ENCODE measurements at regions not wholly inside any gene's neighbourhood (a gene's known extent, or its start where the extent isn't known, plus 50 kb on each side); places are given as distances from the start of the nearest gene placed in this dataset.

DNA sequence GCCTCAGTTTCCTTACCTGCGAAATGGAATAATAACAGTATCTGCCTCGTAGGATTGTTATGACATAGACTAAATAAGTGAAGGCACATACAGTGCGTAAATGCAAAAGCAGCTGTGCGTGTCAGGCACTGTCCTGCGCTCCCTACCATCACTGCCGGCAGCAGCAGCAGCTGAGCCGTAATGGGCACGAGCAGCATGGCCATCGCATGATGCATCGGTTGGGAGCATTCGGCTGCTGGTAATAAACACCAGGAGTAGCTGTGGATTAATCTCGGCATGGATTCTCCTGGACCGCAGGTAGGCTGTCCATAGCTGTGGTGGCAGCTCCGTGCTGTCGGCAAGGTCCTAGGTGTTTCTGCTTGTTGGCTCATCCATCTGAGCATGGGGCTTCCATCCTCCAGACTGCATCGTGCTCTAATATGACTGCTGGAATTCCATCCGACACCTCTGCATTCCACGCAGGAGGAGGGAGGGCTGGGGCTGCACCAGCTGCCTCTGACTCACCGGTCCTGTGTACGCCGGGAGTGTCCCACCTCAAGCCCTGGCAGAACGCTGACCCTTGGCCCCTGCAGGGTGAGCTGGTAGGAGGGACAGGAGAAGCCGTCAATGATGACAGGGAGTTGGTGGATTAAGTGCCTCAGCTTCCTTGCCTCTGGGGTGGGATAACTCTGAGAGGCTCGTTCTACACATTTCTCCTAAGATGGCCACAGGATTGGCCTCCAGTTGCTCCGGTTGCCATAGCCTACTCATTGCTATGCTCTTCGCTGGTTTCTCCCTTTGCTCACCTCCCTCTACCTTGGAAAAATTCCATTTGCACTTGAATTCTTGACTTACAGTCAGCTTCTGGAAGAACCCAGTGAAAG lies 100.9 kb upstream of the PMEPA1 start:
- DNase-seq (ENCODE audit: low spot score) = no peak

DNA sequence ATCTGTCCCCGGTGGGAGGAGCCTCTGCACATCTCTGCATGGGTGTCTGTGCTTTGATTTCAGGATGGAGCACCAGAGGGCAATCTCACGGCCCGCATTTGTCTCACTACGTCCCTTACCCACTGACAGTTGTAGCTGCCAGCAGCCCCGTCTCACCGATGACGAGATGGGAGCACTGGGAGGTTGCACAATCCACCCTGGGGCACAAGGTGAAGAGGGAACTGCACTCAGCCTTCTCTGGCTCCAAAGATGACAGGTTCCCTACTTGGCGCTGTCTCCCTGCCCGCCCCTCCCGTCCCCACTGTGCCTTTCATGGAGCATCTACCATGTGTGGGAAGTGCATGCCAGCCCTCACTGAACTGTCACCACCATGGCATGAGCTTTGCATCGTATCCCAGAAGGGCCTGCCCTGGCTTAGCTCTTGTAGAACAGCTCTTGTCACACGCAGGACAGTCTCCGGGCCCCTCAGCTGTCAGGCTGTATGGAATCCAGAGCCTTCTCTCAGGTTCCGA lies 99.9 kb upstream of the PMEPA1 start:
- DNase-seq (ENCODE audit: low spot score) = no peak

DNA sequence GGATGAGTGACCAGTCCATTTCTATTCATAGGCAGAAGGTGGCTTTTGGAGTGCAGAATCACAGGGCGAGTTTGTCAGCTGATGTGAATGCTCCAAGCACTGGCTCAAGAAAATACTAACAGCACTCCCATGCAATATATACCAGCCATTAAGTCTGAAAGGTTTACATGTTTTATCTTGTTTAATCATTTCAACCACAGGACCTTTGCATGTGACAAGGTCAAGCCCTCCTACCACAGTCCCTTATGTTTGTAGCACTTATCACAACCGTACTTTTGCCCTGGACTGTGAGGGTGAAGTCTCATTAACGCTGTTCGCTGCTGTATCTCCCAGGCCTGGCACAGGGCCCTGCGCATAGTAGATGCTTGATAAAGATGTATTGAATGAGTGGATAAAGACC lies 99.3 kb upstream of the PMEPA1 start:
- no peak for DNase-seq (ENCODE audit: low spot score)

DNA sequence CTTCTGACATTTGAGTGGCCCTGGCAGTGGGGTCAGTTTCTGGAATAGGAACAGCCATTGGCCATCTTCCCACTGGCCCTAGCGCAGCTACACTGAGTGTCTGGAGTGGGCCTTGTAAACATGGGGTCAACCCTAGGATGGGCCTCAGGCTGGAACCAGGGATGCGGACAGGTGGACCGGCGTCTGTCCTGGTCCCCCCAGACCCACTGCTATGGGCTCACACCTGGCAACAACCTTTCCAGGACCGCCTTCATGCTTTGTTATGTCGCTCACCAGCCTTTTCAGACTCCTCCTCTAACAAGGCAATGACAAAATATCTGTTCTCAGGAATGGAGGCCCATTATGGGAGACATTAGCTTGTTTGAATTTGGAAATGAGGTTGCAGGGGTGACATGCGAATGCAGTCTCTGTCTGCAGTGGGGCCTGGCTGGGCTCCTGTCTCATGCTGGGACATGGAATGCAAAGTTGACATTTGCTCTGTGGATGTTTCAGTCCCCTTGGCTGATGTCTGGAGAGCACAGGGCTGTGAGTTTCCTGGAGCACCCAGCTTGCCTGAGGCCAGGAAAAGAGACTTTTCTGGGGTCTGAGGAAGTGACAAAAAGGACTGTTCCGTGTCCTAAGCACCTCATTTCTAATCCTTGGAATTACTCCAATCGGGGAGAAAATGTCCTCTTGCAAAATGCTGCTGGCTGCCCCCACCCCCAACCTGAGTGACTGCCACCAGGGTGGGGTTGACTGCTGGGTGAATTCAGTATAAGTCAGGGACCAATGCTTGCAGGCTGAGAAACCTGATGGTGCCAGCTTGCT lies 98.7 kb upstream of the PMEPA1 start:
- no peak for DNase-seq (ENCODE audit: low spot score)

DNA sequence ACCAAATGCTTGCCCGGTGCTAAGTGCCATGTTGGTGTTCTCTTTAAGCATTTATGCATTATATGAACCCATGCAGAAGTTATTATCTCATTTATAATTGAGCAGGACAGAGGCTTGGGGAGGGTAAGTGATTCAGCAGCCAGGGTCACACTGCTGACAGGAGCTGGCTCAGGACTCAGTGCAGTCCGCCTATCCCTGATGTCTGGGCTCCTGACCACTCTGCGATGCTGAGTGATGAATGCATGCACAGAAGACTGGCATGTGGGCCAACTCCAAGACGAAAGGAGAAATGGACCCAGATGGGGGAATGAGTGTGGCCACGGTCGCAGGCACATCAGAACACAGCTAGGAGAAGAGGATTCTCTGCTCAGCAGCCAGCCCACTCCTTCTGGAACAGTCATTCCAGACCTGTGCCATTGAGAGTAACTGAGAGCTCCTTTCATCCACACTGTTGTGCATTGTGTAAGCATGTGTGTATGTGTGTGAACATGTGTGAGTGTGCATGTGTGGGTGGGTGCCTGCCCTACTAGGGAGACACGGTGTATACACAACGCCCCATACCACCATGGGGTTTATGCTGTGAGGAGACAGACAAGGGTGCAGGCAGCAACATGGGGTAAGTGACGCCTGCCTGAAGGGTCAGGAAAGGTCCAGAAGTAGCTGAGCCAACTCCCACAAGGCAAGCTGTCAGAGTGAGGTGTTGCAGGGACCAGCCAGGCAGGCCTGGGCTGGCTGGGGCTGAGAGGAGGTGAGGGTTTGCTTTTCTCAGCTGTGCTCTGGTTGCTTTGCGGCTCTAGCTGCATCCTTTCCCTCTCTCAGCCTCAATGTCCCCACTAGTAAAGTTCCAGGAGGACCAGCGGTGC lies 97.8 kb upstream of the PMEPA1 start:
- no peak for DNase-seq (ENCODE audit: low spot score)

DNA sequence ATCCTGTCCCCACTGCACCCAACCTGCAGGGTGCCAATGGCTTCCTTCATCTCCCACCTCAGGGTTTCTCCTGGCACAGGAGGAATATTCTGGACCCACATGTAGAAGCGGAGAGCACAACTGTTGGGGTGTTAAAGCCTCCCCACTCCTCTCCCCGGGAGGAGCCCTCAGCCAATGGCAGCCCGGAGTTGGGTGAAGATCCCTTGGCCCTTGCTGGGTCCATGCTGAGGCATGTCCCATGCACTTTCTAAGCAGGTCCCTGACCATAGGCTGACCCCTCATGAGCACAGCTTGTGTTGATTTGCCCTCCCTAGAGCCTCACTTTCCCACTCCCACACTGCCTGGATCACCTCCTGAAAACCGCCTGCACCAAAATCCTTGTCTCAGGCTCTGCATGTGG lies 97.2 kb upstream of the PMEPA1 start:
- no peak for DNase-seq (ENCODE audit: low spot score)

DNA sequence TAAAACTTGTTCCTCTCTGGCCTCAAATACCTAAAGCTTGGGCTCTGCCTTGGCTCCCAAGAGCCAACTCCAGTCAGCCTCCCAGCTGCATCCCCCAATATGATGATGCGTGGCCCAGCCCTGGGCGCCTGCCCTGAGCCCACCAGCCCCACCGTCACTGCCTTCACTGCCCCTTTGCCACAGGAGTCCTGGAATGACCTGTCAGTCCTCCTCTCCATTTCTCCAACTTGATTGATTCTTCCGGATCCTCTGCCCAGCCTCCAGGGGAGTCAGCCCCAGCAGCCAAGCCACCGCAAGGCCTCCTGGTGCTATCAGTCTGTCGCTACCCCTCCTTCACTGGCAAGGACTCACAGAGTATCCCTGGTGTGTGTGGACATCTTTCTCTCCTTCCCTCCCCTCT lies 96.7 kb upstream of the PMEPA1 start:
- DNase-seq (ENCODE audit: low spot score) = no peak

DNA sequence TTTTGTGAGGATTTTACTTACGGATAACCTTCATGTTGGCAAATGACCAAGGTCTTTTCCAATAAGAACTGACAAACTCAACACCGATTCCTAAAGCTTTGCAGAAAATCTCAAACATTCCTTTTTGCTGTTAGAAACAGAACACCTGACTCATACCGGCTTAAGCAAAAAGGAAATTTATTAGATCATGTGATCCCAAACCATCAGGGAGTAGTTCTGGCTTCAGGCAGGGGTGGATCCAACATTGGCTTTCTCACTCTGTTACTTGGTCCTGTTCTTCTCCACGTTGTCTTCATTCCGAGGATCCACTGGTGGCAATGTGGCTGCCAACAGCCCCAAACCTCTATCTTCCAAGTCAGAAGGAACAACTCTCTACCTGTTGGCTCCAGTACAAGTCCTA lies 95.9 kb upstream of the PMEPA1 start:
- no peak for DNase-seq (ENCODE audit: low spot score)

DNA sequence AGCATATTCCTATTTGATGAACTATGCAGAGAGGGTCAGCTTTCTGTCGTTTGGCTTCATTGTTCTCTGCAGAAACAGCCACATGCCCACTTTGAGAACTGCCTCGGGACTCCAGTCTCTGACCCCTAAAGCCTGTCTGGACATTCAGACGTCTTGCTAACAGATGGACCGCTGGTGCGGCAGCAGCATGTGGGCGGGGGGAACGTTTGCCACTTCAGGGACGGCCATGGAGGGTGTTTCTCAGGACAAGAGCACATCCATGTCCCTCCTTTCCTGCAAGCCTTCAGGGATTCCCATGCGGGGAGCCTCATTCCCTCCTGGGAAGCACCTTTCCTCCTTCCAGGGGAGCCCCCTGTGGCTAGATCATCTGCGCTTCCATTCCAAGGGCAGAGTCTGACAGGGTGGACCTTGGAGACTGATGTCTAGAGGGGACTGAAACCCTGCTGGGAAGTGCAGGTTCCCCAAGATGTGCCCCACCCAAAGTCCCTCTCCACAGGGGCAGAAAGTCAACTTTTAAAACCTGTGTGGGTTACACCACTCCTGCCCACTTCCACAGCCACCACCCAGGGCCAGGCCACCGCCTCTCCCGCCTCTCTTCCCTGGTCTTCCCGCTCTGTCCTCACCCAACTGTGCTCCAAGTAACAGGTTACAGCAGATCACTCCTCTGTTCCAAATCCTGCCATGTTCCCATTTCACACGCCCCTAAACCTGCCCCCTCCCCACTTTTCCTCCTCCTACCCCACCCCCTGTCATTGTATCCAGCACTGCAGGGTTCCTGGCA lies 94.8 kb upstream of the PMEPA1 start:
- no peak for DNase-seq (ENCODE audit: low spot score)

DNA sequence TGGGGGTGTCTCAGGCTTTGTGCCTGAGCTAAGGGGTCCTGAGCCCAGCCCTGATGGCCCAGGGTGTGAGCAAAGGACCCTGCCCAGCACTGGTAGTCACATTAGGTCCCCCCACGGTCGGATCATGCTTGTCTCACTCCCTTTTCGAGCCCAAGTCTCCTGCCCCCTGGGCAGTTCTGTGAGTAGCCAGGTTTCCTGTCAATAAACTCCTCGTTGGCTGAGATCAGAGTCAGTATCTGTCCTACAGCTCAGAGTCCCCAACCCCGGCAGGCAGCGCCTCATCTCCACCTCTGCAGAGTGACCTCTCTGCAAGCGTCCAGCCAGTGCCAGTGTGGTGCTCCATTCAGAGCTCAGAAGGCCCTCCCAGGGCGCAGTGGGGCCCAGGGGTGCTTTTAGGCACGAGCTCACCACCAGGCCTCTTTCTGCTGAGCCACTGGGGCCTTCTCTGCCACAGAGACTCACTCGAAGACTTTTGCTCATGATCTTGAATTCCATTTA lies 93.7 kb upstream of the PMEPA1 start:
- DNase-seq (ENCODE audit: low spot score) = no peak

DNA sequence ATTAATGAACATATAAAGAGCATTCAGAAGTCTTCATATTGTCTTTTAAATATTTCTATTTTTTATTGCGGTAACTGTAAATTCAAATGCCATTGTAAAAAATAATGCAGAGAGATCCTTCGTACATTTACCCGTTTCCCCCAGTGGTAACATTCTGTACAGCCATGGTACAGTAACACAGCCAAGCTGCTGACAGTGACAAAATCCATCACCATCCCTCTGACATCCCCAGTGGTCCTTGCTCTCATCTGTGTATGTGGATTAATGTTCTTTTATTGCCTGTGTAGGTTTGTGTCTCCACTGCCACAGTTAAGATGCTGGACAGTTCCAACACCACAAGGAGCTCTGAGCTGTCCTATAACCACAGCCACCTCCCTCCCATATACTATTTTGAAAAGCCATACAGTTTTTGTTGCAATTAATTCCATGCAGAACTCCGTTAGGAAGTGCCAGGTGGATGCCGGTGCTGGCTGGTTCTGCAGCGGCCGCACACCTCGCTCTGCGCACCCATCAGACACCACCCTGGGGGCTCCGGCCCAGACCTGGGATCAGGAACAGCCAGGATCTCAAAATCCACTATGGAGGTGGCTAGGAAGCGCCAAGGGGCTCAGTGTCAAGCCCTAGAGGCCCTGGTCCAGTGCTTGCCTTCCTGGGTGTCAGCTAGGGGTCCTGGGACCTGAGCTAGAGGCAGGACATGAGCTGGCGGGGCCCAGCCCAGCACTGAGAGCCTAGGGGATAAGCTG lies 93.1 kb upstream of the PMEPA1 start:
- no peak for DNase-seq (ENCODE audit: low spot score)

DNA sequence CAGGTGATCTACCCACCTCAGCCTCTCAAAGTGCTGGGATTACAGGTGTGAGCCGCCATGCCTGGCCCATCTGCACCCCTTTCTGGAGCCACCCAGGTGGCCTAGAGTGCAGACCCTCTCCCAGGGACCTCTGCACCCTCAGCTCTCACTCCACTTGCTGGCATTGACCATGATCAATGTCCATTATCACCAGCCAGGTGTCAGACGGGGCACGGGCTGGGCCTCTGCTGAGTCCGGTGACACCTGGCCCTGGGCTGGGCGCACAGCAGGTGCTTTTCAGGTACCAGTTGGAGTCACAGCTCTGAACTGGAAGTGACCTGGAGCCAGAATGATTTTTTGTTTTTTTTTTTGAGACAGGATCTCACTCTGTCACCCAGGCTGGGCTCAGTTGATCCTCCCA lies 91.8 kb upstream of the PMEPA1 start:
- DNase-seq (ENCODE audit: low spot score) = no peak

DNA sequence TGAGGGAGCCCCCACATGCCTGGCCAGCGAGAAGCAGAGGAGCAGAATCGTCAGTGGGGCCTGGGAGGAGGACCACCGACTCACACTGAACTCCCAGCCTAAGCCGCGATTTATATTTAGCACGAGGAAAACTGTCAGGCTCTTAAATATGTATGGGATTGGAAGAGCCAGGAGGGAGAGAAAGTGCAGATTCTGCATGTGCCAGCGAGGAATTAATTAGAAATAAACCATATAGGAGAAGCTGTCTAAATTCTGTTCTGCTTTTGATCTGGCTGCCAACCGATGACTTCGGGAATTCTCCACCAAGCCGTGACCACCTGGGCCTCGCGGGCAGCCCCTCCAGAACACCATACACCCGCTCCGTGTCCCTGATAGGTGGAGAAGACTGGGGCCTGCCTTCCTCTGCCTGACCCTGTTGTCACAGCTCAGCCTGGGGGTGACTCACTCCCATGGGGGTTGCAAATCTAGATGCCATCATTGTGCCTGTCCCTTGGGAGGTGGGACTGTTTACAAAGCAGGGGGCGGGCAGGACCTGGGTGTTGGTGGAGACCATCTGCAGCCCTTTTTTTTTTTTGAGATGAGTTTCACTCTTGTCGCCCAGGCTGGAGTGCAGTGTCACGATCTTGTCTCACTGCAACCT lies 91.1 kb upstream of the PMEPA1 start:
- no peak for DNase-seq (ENCODE audit: low spot score)

DNA sequence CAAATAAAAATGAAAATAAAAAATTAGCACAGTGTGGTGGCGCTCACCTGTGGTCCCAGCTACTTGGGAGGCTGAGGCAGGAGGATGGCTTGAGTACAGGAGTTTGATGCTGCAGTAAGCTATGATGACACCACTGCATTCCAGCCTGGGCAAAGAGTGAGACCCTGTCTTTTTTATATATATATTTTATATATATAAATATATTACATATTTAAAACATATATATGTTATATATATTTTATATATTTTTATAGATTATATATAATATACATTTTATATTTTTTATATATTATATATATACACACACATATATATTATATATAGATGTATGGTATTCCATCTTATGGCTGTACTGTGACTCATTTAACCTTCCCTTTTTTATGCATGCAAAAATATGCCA lies 87.6 kb upstream of the PMEPA1 start:
- no peak for DNase-seq (ENCODE audit: low spot score)

DNA sequence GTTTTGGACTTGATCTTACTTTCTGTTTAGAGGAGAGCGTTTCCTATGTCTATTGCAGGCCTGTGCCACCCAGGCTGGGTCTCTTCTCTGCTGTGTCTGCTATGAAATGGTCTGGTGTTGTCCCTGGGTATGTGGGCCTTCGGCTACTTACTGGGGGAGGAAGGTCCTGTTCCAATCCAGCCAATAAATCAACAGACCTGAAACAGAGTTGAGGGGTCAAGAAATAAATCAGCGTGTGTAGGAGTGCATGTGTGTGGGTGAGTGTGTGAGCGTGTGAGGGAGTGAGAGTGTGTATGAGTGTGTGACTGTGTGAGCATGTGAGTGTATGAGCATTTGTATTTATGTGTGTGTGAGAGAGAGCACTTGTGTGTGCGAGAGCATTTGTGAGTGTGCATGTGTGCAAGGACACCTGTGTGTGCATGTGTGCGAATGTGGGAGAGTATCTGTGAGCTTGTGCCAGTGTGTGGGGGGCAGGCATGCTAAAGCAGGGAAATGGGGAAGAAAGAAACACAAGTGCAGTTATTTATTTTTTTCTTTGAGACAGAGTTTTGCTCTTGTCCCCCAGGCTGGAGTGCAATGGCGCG lies 86.3 kb upstream of the PMEPA1 start:
- DNase-seq (ENCODE audit: low spot score) = no peak

DNA sequence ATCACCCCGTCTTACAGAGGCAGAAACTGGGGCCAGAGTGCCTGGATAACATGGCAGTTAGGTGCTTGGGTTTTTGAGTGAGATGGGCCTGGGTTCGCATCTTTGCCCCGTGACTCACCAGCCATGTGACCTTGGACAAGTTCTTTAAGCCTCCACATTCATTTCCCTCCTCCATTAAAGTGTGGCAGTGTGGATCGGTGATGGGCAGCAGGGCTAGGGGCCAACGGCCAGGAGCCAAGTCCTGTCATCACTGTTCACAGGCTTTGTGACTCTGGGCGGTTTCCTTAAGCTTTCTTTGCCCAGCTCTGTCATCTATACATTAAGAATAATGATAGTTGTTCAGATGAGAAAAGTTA lies 85.5 kb upstream of the PMEPA1 start:
- no peak for DNase-seq (ENCODE audit: low spot score)

DNA sequence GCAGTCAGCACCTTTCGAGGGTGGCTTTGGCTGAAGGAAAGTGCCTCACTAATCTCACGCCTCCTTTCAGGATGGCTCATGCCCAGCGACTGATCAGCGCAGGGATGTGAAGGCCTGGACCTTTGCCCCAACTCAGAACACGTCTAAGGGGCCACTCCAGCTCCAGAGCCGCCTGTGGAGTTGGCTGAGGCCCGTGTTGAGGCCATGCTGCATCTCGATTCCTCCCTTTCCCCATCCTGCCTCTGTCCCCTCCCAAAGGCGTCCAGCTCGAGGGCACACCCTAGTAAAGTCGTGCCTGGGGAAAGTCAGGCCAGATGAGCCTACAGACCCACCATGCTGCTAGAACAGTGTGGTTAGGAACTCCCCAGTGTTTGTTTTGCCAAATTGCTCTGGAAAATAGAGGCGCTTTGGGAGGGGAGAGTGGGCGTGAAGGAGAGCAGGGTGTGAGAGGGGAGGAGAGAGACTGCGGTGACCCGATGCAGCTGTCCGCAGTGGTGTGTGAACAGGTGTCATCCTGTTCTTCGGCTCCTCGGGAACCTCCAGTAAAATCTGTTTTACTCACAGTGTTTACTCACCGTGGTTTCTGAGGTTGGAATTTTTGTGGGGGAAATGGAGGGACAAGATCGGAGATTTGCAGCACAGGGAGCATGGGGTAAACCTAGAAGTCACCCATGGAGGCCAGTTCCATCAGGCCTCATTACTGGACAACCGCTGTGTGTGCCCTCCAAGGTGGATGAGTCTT lies 85.0 kb upstream of the PMEPA1 start:
- DNase-seq (ENCODE audit: low spot score) = no peak

DNA sequence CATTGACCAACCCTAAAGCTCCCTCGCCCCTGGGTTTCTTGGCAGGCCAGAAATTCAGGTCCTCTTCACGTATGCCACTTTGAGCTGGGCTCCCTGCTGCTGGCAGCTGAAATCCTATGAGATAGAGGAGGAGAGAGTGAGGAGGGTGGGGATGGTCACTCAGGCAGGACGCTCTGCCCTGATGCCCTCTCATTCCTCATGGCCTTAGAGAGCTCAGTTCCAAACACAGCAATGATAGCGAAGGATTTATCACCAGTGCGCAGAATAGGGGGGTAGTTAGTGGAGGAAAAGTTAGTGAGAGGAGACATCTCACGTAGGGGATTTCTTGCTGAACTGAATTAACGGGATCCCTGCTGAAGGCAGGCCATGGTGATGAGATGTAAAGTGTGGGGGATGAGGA lies 84.2 kb upstream of the PMEPA1 start:
- DNase-seq (ENCODE audit: low spot score) = no peak

All from mesenteric fat pad (tissue), 1 donor.